HG03064 (cell line): ENCODE measurements at regions not wholly inside any gene's neighbourhood (a gene's known extent, or its start where the extent isn't known, plus 50 kb on each side); places are given as distances from the start of the nearest gene placed in this dataset.
"Not testable (repeated sequence)": the region's sequence is repeated elsewhere in the genome, so short reads cannot be mapped to it uniquely, and the experiment has no call there.

Experiments used
- ATAC-seq: cut with Tn5 transposase; IDR thresholded peaks from one replicate; pipeline ENCODE4 v1.9.1; 2021; ENCODE audit warnings: low read depth; ENCODE audit not compliant: unreplicated experiment

GRCh38 chr9:61817127-61817705 is 627.4 kb downstream of the SPATA31A7 start:
- ATAC-seq = not testable (repeated sequence)

GRCh38 chr9:61853624-61854259 is 663.9 kb downstream of the SPATA31A7 start:
- ATAC-seq = peak; percentile 87

DNA sequence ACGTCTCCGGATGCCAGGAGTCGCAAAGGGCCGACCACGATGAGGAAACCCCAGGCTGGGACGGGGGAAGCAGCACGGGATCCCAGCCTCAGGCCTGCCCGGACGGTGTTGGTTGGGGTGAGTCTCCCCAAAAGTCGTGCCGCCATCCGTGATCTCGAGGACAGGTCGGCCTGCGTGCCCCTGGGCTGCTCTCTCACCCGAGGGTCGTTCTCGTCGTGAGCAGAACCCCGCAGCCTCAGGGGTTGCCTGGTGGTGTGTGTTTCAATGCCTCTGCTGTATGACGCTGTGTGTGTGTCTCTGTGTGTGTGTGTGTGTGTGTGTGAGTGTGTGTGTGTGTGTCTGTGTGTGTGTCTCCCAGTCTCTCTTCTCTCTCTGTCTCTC is 664.4 kb downstream of the SPATA31A7 start:
- ATAC-seq = not testable (repeated sequence)

- ATAC-seq = not testable (repeated sequence)
Observed at GRCh38 chr9:61856283-61856682, 666.4 kb downstream of the SPATA31A7 start.

DNA sequence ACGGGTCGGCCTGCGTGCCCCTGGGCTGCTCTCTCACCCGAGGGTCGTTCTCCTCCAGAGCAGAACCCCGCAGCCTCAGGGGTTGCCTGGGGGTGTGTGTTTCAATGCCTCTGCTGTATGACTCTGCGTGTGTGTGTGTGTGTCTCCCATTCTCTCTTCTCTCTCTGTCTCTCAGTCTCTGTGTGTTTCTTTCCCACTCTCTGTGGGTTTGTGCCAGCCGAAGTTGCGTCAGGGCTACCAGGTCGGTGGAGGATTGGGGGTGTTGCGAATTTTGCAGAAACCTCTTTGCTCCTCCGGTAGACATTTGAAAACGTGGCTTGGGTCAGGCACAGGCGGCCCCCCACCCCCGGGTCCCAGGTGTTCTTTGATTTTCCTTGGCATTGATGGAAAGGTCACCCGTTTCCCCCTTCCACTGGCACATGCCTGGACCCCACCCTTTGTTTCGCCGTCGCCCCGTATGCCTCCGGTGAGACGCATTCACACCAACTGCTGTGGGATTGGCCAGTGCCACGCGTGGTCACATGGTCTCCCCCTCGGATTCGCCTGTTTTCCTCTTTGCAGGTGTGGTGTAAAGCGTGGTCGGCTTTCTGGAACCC is 667.1 kb downstream of the SPATA31A7 start:
- not testable (repeated sequence) for ATAC-seq

GRCh38 chr9:61857709-61858351 is 668.0 kb downstream of the SPATA31A7 start:
- peak; percentile 68 for ATAC-seq

DNA sequence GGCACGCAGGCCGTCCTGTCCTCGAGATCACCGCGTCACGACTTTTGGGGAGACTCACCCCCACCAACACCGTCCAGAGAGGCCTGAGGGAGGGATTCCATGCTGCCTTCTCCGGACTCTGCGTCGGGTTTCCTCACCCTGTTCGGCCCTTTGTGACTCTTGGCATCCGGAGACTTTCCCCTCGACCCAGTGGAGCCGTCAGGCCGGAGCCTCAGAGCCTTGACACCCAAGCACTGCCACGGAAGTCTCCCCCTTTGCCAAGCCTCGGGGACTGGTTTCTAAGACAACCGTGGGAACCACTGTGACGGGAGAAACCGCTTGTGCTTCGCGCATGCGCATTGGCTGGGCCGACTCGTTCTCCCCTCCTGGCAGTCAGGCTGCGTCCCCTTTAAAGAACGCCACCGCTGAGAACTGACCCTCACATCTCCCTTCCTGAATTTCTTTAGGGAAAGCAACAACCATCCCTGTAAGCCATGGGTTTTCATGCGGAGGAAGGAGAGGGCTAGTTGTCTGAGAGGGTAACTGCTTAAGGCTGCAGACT is 672.7 kb downstream of the SPATA31A7 start:
- not testable (repeated sequence) for ATAC-seq

DNA sequence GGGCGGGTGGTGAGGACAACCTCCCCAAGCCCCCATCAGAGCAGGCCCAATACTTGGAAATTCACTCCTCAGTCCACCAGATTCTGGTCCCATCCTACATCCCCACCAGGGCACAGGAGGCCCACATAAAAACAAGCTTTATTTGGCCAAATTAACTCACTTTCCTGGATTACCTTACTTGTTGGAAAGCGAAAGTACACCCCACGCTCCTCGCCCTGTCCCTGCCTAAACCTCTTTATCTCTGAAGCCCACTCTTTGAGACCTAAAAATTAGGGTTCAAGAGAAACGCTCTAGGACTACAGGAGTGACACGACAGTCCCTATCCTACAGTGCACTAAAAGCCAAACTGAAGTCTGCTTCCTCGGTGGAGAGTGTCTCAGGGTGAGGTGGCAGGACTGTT is 674.6 kb downstream of the SPATA31A7 start:
- ATAC-seq = not testable (repeated sequence)

- ATAC-seq = not testable (repeated sequence)
Observed at GRCh38 chr9:61868965-61869364, 679.1 kb downstream of the SPATA31A7 start.

- not testable (repeated sequence) for ATAC-seq
Observed at GRCh38 chr9:61872329-61872728, 682.5 kb downstream of the SPATA31A7 start.
